ENCODE measurements at regions not wholly inside any gene's neighbourhood (a gene's known extent, or its start where the extent isn't known, plus 50 kb on each side); places are given as distances from the start of the nearest gene placed in this dataset.

GRCh38 chr12:42819846-42820245, 230.3 kb upstream of the PRICKLE1 start:
- no peak for FAIRE-seq
- TF ChIP-seq CTCF (IDR thresholded peaks at IDR 0.05; ENCODE audit: insufficient read depth, missing control alignments): no peak
- DNase-seq (ENCODE audit: insufficient read length, low spot score): no peak

GRCh38 chr12:42815068-42815467, 225.5 kb upstream of the PRICKLE1 start:
- DNase-seq (ENCODE audit: insufficient read length, low spot score): no peak
- no peak for TF ChIP-seq CTCF (IDR thresholded peaks at IDR 0.05; ENCODE audit: insufficient read depth, missing control alignments)
- FAIRE-seq: no peak

- TF ChIP-seq CTCF (IDR thresholded peaks at IDR 0.05; ENCODE audit: insufficient read depth, missing control alignments): no peak
- DNase-seq (ENCODE audit: insufficient read length, low spot score) (no peak), FAIRE-seq (no peak)
Observed at GRCh38 chr12:42812871-42813270, 223.3 kb upstream of the PRICKLE1 start.

- DNase-seq (ENCODE audit: insufficient read length, low spot score) (no peak), FAIRE-seq (no peak)
- TF ChIP-seq CTCF (IDR thresholded peaks at IDR 0.05; ENCODE audit: insufficient read depth, missing control alignments): no peak
Observed at GRCh38 chr12:42812086-42812485, 222.5 kb upstream of the PRICKLE1 start.

- FAIRE-seq (no peak), DNase-seq (ENCODE audit: insufficient read length, low spot score) (no peak)
- TF ChIP-seq CTCF (IDR thresholded peaks at IDR 0.05; ENCODE audit: insufficient read depth, missing control alignments): no peak
Observed at GRCh38 chr12:42810006-42810405, 220.5 kb upstream of the PRICKLE1 start.

GRCh38 chr12:42809226-42809625, 219.7 kb upstream of the PRICKLE1 start:
- FAIRE-seq: no peak
- DNase-seq (ENCODE audit: insufficient read length, low spot score): no peak
- no peak for TF ChIP-seq CTCF (IDR thresholded peaks at IDR 0.05; ENCODE audit: insufficient read depth, missing control alignments)

GRCh38 chr12:42807766-42808165, 218.2 kb upstream of the PRICKLE1 start:
- FAIRE-seq (no peak), DNase-seq (ENCODE audit: insufficient read length, low spot score) (no peak)
- TF ChIP-seq CTCF (IDR thresholded peaks at IDR 0.05; ENCODE audit: insufficient read depth, missing control alignments): no peak
